Fibroblast of upper back skin (primary cell): ENCODE measurements at regions not wholly inside any gene's neighbourhood (a gene's known extent, or its start where the extent isn't known, plus 50 kb on each side); places are given as distances from the start of the nearest gene placed in this dataset.
A peak's percentile ranks its signal among the peaks of the same experiment; 100 is the strongest.
"Not testable (repeated sequence)": the region's sequence is repeated elsewhere in the genome, so short reads cannot be mapped to it uniquely, and the experiment has no call there.

Source experiments
- DNase-seq: peaks from one replicate; pipeline ENCODE4 v3.0.0-alpha.2; 2013

DNA sequence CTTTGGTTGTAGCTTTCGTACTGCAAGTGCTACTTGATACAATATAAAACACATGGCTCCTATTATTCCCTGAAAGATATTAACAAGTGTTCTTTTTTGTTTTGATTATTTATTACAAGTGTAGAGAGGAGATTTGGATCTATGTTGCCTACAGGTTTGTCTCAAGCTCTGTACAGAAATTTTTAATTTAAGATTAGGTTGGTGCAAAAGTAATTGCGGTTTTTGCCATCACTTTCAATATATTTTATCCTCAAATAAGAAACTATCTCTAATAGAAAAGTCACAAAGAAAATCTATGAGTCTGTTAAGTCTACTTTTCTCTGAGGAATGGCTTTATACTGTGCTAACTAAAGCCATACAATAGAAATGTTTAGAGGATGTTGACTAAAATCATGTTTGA lies 1086.1 kb downstream of the GRM8 start:
- DNase-seq = no peak

DNA sequence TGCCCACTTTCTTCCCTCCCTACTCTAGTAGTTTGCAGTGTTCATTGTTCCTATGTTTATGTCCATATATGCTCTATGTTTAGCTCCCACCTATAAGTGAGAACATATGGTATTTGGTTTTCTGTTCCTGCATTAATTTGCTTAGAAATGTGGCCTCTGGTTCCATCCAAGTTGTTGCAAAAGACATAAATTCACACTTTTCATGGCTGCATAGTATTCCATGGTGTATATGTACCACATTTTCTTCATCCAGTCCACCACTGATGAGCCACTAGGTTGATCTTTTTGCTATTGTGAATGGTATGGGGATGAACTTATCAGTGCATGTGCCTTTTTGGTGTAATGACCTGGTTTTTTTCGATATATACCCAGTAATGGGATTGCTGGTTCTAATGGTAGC lies 1089.1 kb downstream of the GRM8 start:
- DNase-seq = no peak

DNA sequence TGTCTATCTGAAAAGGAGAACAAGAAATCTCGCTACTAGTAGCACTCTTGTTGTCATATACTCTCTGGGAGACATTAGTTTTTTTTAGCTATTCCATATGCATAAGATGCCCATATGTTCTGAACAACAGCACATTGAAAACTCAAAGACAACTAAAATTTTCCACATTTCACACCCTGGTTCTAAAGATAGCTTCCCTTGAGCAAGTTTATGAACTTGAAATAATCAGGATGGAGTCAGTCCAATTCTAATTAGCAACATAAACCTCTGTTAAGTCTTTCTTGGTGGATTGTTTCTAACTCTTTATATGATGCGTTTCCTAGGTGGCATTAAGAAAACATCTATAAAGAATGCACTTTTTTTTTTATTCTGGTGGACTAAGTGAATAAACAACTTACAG lies 1095.3 kb downstream of the GRM8 start:
- DNase-seq = no peak

DNA sequence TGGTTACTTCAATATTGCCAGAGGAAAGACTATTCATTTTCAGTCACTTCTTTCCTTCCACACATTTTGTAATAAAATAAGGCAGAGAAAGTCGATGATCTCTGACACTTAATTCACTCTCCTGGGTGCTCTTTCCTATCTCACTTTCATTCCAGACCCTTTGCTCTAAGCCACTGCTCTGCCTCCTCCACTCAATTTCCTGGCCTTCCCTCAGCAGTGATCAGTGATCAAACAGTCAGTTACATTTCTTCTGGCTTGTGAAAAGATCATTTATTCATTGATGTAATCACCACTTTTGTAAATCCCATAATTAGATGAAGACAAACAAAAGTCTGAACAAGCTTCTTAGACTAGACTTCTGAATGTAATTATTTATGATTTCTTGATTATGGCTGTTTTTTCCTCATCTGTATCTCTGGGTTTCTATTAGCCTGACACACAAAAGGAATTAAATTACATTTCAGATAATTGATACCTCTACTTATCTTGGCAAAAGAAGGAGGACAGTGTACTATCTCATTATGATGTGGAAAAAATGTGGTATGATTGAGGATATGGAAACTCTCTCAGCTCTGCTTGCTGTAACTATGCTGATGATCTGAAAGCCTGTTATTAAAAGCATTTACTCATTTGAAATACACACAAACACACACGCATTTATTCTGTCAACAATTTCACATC lies 1102.3 kb downstream of the GRM8 start:
- no peak for DNase-seq

DNA sequence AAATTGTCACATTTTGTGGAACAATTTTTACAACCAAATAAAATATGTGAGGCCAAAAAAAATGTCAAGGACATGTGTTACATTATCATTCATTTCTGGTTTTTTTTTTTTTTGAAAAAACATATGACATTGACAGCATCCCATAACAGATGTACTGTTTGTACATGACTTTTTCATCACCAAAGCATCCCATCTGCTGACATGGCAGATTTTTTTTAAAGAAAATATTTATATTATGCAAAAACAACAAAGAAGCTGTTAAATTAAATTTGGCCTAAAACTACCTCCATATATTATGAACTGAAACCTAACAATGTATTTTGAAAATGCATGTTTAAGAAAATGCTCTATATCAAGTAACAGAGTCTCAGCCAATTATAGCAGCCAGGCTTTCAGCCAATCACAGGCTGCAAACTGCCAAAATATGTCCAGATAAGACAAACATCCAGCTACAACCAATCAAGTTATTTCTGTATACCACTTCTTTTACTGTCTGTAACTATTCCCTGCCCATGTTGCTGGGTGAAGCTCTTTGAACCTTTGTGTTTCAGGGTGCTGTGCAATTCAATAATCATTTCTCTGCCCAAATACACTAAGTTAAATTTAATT lies 1111.8 kb downstream of the GRM8 start:
- DNase-seq = no peak

DNA sequence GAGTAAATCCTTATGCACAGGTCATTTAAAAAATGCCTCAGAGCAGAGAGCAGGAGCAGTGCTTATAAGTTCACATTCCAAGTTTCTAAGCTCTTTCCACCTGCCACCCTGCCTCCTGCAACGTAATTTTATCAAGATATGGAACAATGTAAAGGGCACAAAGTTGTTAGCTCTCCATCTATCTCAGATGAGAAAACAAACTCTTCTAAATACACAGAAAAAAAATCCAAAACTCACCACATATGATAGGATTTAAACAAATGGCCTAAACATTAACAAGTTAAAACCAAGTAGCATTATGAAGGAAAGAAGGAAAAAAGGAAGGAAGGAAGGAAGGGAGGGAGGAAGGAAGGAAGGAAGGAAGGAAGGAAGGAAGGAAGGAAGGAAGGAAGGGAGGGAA lies 1132.8 kb downstream of the GRM8 start:
- no peak for DNase-seq

DNA sequence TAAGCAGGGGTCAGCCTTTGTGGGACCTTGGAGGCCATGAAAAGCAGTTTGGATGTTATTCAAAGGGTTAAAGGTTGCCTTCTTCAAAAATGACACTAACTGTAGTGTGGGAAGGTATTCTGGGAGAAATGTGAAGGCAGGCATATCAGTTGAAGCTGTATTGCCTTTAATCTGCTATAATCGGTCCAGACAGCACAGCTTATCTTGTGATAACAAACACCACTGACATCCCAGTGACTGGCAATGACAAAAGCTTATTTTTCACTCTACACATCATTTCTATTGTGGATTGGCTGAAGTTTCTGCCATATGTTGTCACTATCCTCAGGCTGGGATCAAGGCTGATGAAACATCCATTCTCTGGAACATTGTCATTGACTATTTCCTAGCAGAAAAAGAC lies 1149.2 kb downstream of the GRM8 start:
- DNase-seq = no peak

DNA sequence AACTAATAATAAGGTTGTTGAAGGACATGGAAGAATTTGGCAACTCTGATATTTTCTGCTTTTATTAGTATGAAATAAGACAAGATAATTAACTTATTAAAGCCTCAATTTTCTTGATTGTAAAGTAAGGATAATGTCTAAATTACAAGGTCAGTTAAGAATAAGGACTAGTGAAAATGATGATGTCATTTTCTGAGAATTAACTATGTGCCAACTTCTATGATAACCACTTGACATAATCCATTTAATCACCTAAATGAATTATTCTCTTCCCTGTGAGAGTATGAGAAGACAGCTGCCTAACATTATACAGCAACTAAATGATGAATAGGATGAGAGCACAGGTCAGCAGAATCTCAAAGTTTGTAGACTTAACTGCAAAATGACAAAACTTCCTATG lies 1153.4 kb upstream of the POT1 start:
- no peak for DNase-seq

DNA sequence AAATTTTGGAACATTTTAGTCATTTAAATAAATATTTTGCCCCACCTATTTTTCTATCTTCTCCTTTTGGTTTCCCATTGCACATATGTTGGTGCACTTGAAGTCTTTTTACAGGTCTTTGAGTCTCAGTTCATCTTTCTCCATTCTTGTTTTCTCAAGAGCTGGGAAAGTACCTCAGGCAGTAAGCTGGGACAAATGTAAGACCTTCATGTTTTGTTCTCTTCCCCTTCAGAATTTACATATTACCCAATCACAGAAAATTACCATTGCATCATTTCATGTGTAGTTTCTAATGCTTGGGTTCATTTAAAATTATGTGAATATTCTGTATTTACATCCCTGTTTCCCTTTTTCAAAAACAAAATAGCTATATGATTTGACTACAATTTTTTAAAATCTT lies 1150.0 kb upstream of the POT1 start:
- DNase-seq = no peak

DNA sequence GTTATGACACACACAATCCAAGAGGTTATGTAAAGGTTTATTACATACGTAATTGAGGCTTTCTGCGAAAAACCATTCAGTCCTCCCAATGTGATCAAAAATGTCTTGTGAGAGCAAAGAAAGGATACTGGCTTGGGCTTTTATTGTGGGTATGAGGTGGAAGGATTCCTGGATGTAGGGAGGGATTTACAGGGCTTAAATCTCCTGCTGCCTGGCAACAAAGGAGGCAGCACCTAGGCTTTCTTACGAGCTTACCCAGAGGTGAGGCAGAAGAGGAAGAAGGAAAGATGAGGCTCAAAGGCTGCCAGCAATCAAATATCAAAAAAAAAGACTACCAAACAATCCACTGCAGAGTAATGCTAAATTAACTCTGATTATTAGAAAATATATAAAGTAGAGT lies 1149.5 kb upstream of the POT1 start:
- DNase-seq = no peak

DNA sequence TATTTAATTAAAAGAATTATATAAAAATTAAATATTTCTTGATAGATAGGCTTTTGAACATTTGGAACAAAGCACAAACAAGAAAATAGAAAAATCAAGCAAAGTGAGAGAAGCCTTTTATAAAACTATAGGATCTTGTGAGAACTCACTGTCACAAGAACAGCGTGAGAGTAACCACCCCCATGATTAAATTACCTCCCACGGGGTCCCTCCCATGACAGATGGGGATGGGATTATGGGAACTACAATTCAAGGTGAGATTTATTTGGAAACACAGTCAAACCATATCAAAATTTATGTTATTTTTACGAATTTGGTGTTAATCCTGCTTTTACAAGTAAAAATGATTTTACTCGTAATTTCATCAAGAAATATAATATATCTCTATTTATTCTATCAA lies 1136.1 kb upstream of the POT1 start:
- no peak for DNase-seq

DNA sequence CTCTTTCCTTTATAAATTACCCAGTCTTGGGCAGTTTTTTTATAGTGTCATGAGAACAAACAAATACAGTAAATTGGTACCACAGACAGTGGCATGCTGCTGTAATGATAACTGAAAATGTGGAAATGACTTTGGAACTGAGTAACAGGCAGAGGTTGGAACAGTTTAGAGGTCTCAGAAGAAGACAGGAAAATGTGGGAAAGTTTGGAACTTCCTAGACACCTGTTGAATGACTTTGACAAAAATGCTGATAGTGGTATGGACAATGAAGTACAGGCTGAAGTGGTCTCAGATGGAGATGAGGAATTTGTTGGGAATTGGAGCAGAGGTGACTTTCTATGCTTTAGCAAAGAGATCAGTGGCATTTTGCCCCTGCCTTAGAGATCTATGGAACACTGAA lies 1128.4 kb upstream of the POT1 start:
- no peak for DNase-seq

DNA sequence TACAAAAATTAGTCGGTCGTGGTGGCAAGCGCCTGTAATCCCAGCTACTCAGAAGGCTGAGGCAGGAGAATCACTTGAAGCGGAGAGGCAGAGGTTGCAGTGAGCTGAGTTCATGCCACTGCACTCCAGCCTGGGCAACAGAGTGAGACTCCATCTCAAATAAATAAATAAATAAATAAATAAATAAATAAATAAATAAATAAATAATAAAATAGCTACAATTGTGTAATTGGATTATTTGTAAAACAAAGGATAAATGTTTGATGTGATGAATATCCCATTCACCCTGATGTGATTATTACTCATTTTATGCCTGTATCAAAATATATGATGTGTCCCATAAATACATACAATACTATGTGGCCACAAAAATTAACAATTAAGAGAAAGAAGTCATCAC lies 1127.0 kb upstream of the POT1 start:
- not testable (repeated sequence) for DNase-seq

DNA sequence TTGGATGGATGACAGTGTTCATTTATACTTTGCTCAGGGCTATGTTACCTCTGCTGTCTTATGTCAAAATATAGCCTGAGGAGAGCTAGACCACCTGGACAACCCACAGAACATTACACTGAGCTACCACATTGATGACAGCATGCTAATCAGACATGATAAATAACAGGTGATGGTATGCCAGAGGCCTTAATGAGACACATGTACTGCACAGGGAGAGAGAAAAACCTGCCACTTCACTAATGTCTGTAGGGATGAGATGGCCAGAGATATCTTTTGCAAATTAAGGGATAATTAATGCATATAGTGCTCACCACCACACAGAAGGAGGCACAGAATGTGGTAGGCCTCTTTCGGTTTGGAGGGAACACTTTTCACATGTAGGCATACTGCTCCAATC lies 1122.6 kb upstream of the POT1 start:
- DNase-seq = no peak

DNA sequence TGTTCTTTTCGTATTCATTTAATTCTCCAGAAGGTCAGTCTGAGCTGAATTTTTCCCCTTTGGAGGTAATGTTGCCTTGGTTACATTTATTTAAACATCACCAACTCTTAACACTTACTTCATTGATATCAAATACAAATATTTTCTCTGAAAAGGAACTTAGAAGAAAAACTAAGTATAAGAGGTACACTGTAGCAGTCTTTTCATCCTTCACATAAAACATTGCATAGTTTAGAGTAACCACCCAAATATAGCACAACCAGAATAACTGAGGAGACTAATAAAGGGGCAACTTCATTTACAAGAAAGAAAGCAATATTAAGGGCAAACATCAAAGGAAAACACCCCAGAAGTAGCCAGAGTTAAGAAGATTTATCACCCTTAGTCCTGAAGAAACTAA lies 1115.0 kb upstream of the POT1 start:
- no peak for DNase-seq

DNA sequence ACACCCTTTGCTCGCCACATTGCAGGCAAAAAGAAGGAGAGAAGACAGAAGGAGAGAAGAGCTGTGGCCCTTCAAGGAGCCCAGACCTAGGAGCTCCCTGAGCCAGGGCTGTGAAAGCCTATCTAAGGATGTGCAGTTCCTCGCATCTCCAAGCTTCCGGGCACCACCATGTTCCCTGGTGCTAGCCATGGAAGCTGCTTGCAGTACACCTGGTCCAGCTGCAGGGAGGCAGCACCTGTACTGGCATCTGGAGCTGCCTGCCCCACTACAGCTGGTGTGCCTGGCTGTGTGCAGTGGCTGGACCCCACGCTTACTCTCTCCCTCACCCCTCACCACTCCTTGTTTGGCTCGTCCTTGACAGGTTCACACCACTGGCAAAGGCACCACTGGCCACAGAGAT lies 1111.8 kb upstream of the POT1 start:
- DNase-seq = no peak

DNA sequence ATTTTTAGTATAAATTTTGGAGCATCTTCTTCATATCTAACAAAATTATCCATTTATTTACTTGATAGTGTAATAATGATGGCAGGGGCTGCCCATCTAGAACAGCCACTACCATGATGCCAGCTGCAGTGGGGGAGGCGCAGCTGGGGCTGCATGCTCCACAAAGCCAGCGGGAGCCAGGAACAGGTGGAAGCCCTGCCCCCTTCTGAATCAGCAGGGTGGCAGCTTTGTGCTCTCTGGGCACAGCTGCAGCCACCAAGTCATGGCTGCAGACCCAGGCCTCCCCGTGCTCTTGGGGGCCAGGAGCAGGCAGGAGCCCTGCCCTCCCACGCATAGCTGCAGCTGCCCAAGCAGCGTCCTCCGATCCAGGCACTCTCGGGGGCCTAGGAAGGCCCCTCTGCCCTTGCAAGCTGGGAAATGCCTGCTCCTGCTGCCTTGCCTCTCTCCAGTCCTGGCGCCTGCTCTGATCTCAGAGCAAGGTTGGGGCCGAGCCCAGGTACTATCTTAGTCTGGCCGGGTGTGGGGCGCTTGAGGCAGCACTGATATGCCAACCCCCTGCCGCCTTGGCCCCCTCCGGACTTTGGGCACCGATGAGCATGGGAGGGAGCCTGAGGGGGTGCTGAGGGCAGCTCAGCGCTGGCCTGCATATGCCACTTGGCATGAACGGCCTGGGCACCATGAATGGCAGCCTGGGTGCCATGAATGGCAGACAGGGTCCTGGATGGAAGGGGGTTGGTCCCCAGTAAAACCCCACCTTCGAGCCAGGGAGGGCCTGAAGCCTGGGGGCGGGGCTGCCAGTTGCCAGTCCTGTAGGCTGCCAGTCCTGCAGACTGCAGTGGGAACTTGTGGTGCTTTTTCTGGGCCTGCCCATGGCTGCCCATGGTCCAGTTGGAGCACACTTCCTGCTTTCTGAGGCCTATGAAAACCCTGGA lies 1110.8 kb upstream of the POT1 start:
- no peak for DNase-seq

DNA sequence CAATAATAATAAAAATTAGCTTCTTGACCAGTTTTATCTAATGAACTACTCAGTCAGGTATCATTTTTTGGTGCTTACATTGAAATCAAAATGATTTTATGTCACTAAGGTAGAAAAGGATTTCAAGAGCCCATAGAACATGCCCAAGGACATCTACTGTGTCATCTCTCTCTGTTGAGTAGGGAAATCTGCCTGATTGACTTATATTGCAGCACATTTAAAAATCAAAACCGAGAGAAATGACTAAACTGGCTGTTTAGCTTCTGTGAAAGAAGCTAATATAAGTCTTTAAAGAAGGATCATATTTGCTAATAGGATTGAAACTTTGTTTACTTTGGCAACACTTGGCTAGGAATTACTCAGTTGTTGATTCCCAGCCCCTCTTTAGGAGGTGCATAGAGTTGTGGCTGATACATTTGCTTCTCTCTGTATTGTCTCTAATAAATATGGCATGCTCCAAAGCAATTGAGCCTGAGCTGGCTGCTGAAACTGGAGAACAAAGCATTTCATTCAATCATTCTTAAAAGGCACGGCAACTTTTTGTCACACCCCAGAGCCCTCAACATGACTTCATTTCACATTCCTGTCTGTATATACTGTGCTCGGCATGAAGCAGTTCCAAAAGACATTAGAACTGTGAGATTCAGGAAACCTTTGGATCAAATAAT lies 1096.9 kb upstream of the POT1 start:
- no peak for DNase-seq

DNA sequence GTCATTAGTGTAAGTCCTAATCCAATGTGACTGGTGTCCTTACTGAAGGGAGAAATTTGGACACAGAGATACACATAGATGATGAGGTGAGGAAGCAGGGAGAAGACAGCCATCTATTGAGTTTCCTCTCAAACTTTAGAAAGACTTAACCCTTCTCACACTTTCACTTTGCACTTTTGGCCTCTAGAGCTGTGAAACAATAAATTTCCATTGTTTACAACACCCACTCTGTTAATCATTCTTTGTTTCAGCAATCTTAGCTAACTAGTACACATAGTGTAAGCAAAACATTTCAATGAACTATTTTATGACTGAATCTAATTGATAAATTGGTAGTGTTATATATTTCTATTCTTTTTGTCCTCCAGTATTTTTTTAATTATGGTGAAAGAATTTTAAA lies 1092.8 kb upstream of the POT1 start:
- no peak for DNase-seq

DNA sequence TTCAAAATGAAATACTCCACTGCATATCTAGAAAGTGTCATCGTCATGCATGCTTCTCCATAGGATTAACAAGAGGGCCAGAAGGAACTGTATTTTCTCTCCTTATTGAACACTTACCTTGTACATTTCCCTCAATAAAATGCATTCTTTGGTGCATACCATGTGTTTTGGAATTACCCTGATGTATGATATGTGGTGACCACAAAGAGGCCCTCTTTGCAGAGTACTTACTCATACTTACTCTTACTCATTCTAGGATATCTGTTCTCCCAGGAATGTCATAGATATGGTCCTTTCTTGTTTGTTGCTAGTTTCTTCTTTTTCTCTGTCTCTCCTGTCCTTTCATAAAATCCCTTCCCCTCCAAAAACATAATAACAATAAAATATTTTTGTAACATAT lies 1087.1 kb upstream of the POT1 start:
- peak; percentile 37 for DNase-seq

DNA sequence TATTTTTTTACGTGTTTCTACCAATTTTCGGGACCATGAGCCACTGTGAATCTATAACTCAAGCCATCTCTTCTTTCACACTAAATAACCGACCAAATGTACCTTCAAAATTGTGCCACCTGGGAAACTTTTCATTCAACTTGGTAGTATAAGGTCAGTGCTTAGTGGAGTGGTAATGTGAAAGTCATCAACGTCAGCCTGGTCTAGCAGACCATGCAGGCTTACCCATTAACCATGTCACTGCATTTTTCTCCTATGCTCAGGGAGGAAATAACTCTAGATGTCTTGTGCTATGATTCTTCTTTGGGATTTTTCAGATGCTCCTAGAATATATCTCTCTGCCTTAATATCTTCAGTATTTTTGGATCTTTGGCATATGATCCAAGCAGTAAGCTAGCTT lies 1075.4 kb upstream of the POT1 start:
- no peak for DNase-seq

DNA sequence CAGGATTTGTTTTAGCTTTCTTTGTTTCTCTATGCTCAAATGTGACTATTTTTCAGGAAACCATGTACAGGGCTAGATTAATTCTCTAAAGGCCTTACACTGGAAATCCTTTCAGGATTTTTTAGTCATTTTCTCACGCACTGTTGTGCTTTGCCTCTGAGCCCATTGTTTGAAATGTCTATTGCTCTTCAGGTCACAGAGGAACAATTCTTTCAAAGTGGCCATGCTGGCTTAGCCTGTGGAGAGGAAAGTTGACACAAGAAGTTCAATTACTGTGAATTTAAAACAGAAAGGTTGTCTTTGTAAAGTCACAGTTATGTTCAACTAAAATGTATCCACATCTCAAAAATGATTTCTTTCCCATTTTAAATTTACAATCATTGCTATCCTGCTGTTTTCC lies 1071.7 kb upstream of the POT1 start:
- no peak for DNase-seq

DNA sequence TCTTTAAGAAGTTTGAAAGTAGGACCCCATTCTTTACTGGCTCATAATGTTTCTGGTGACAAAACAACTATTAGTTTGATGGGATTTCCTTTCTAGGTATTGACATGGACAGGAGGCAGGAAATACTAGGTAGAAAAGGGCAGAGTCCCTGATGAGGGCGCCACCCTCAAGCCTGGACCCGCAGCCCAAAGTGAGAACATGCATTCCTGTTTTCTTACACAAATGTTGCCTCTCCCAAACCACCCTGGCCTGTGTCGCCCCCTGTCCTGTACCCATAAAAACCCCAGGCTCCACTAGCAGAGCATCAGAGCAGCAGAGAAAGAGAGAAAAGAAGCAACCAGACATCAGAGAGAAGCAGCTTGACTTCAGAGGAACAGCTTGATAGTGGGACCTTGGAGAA lies 1055.2 kb upstream of the POT1 start:
- no peak for DNase-seq

DNA sequence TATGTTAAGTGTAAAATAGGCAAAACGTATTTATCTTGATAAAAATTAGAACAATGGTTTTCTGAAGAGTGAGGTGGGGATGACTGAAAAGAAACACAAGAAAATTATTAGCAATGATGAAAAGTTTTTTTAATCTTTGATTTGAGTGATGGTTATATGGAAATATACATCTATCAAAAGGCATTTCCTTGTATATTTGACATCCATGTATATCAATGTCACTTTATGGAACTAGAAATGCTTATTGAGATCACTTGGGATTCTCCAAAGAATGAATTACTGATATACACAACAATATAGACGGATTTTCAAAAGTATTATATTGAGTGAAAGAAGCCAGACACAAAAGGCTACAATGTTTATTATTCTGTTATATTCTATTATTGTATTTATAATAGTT lies 1042.0 kb upstream of the POT1 start:
- no peak for DNase-seq
